ENCODE measurements at regions not wholly inside any gene's neighbourhood (a gene's known extent, or its start where the extent isn't known, plus 50 kb on each side); places are given as distances from the start of the nearest gene placed in this dataset.

DNA sequence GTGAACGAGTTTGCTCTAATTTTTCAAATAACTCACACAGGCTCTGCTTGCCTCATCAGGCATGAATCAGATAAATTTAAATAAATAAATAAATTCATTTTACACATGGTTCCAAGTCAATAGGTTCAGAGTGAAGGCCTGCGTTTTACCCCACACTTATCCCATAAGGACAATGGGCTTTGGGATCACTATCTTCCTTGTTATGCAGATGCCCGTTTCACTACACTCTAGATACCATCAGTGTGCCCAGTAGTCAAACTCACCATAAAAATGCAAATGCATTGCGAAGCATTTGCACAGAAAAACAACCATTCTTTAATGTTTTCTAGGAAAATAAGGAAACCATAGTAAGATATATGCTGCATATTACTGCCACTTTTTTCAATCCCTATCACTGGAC lies 155.9 kb upstream of the CCDC196 start:
- no peak for TF ChIP-seq POLR2A (IDR thresholded peaks at IDR 0.05; ENCODE audit: low read length)
- no peak for TF ChIP-seq GATA1 (IDR thresholded peaks at IDR 0.05; ENCODE audit: low read depth, low read length)

All from erythroblast (primary cell).